Right hindlimb (tissue), 1 donor: ENCODE measurements at regions not wholly inside any gene's neighbourhood (a gene's known extent, or its start where the extent isn't known, plus 50 kb on each side); places are given as distances from the start of the nearest gene placed in this dataset.

Source experiments
- DNase-seq: peaks from one replicate; pipeline ENCODE4 v3.0.0-alpha.2; 2018

- DNase-seq = no peak
These were observed 61.2 kb downstream of the KLF6 start for GRCh38 chr10:3723766-3724165.

GRCh38 chr10:3720228-3721019 lies 64.6 kb downstream of the KLF6 start:
- no peak for DNase-seq

- no peak for DNase-seq
These were observed 65.8 kb downstream of the KLF6 start for GRCh38 chr10:3719024-3719843.

DNA sequence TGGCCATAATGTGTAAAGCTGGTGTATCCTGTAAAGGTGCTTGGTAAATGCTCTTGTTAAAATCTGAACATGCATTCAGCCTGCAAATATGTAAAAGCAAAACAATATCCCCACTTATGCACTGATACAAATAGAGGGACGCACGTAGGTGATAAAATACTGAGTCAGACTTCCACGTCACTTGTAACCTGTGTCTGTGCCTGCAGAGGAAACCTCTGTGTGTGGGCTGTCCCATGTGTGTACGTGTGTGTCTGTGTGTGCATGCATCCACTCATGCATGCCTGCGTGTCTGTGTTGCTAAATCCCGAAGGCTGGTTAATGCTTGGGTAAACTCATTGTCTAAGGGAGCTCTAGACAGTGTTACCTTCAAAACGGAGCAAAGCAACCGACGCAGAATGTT lies 68.9 kb downstream of the KLF6 start:
- DNase-seq = no peak

- no peak for DNase-seq
These were observed 70.0 kb downstream of the KLF6 start for GRCh38 chr10:3714967-3715366.

GRCh38 chr10:3714531-3714930 lies 70.5 kb downstream of the KLF6 start:
- no peak for DNase-seq

DNA sequence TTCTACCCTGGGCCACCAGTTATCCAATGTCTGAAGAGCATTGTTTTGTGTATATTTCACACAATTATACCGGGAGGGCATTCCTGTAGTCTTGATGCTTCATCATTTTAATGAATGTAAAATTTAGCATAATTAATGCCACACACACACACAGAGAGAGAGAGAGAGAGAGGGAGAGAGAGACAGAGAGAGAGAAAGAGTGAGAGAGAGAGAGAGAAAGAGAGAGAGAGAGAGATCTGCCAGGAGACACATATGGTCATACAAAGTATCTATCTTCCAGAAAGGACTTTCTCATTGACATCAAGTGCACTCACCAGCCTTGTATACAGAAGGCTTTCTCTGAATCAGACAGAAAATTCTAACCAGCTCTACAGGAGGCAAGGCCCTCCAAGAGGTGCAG lies 72.3 kb downstream of the KLF6 start:
- no peak for DNase-seq

GRCh38 chr10:3711918-3712317 lies 73.1 kb downstream of the KLF6 start:
- DNase-seq = no peak

DNA sequence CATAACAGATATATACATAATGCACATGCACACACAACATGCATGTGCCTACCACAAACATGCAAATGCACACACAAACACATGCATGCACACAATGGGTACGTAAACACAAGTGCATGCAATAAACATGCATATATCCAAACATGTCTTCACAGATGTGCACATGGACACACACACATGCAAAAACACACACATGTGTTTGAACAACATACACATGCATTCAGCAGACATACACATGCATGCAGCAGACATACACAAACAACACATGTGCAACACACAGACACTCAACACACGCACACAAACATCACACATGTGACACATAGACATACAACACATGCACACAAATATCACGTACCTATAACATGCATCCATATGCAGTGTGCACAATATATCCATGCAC lies 74.2 kb downstream of the KLF6 start:
- no peak for DNase-seq

GRCh38 chr10:3709456-3710060 lies 75.5 kb downstream of the KLF6 start:
- DNase-seq = no peak

- no peak for DNase-seq
These were observed 76.2 kb downstream of the KLF6 start for GRCh38 chr10:3708852-3709251.

DNA sequence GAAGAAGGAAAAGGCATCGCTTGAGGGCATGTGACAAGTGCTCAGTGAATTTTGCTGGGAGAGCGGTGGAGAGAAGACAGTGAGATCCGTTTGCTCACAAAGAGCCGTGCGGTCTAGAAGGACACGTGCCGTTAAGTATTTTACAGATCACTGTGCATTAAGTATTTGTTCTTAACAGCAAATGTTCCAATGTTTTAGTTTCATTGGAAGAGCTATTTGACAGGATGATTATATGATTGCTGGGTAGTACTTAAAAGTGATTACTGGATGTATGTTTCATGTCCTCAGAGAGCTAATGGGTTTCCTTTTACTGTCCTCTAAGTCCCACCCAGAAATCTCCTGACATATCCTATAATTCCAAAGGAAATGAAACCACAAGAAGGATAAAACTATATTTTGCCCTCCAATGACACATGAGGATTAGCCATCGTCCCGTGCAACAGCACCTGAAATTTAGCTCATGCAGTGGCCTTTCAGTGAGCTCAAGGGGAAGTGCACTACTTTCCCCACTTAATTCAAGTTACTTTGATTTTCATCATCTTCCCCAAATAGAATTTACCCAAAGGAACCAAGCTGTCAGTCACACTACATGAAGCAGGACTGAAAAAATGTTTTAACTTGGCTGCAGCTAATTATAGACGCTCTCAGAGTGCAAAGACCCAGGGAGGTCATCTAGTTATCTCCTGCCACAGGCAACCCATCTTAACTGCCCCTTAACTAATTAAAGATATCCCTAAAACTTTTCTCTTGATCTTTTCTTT lies 80.3 kb downstream of the KLF6 start:
- DNase-seq = no peak

DNA sequence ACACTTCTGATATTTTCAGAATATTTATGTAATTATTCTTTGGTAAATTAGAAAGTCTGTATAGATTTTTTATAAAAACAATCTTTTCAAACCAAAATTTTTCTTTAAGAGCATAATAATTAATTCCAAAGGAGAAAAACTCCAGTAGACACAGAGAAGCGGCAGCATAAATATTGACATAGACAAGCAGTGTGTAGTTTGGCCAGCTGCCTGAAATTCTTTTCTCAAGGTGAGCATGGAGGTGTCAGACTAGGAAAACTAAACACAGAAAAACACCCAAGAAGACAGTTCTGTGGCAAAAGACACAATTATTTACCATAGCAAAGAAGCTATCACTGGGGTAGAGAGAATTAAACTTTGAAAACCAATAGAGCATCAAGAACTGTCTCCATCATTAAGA lies 82.4 kb downstream of the KLF6 start:
- no peak for DNase-seq

DNA sequence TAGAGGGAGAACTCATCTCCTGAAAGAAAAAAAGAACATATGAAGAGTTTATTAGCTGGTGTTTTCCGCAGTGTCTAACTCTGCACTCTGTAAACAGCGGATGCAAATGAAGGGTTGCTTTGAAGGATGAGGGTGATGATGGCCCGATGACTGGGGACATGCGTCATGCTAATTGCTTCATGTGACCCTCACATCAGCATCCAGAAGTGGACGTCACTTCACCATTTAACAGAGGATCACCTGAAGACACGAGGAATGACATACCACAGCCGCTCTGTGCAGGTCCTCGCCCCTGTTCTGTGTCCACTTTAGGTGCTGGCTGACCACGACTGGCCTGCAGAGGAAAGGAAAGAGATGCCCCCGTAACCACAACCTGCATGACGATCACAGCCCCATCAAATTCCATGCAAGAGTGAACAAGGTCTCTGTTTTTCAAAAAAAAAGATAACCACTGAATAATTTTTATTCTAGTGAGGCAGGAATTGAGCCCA lies 82.9 kb downstream of the KLF6 start:
- no peak for DNase-seq

DNA sequence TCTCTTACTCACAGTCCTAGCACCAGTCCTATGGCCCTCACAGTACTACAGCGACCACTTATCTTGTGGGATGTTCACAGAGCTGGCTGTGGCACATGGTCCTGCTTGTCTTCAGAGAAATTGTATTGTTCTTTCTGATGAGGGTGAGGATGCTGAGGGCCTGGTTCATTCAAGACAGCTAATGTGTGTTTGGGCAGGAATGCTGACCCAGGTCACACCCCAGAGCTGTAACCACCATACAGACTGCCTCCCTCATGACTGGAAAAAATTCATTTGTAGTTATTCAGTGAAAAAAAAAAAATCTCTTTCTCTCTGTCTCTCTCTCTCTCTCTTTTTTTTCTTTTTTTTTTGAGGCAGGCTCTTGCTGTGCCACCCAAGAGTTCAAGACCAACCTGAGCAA lies 83.5 kb downstream of the KLF6 start:
- no peak for DNase-seq

DNA sequence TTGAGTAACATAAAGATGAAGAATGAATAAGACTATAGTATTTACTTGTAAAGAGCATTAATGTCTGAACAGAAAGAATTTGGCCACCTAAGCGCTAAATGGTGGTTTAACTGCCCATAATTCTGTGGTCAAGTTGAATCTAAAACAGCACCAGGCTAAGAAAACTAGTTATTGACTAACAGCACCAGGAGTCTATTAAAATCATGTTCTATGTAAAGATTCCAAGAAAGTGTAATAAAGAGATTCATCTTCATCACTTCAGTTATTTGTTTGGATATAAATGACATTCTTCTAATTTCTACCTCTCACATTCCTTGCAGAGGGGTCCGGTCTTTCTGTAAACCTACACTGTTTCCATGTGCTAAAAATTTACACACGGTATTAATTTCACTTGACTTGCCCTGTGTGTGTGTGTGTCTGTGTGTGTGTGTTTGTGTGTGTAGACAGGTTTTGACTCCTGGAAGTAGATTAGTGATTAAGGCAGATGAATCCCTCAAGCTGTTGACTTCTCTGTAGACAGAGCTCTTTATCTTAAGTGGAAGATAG lies 84.4 kb downstream of the KLF6 start:
- no peak for DNase-seq

GRCh38 chr10:3699916-3700315 lies 85.1 kb downstream of the KLF6 start:
- no peak for DNase-seq

- no peak for DNase-seq
These were observed 86.7 kb downstream of the KLF6 start for GRCh38 chr10:3698312-3698711.

GRCh38 chr10:3693698-3694080 lies 91.3 kb downstream of the KLF6 start:
- no peak for DNase-seq

GRCh38 chr10:3693022-3693697 lies 91.8 kb downstream of the KLF6 start:
- DNase-seq = no peak

GRCh38 chr10:3692387-3692999 lies 92.5 kb downstream of the KLF6 start:
- DNase-seq = no peak

DNA sequence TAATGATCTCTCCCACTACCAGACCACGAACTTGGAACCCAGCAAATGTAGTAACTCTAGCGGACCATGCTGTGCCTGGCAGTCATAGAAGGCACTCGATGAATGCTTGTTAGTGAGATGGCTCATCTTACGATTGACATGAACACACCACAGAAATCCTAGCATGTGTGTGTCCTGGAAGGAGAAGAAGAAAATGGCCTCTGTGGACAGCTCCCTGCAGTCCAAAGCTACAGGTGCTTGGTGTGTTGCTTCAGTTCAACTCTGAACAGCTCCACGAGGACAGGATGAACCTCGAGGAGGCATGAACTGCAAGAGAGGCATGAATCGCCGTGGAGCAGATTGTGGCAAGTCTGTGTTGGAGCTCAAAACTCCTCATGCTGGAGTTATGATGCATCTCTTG lies 93.5 kb downstream of the KLF6 start:
- DNase-seq = no peak
